ENCODE measurements at regions not wholly inside any gene's neighbourhood (a gene's known extent, or its start where the extent isn't known, plus 50 kb on each side); places are given as distances from the start of the nearest gene placed in this dataset.
"Not testable (repeated sequence)": the region's sequence is repeated elsewhere in the genome, so short reads cannot be mapped to it uniquely, and the experiment has no call there.

- H3K27ac ChIP-seq (ENCODE audit: low read depth, low read length); H3K79me2 ChIP-seq (ENCODE audit: control insufficient read depth, low read length); H3F3A ChIP-seq (ENCODE audit: control insufficient read depth, insufficient read depth); H3K27me3 ChIP-seq (ENCODE audit: control insufficient read depth, low read length); H3K9me3 ChIP-seq (ENCODE audit: control insufficient read depth, insufficient read depth, low read length); H3K36me3 ChIP-seq (ENCODE audit: control insufficient read depth, low read length); H3K9me2 ChIP-seq (replicated peaks; ENCODE audit: control insufficient read depth, low read length); H3K4me3 ChIP-seq (ENCODE audit: low read length); H3K4me2 ChIP-seq (ENCODE audit: low read length); H4K20me1 ChIP-seq (ENCODE audit: control insufficient read depth, insufficient read depth, low read depth, low read length); H3K4me1 ChIP-seq (ENCODE audit: control insufficient read depth, low read length): not testable (repeated sequence)
These were observed 68.7 kb downstream of the PRKAB2 start for GRCh38 chr1:147103416-147104155.

DNA sequence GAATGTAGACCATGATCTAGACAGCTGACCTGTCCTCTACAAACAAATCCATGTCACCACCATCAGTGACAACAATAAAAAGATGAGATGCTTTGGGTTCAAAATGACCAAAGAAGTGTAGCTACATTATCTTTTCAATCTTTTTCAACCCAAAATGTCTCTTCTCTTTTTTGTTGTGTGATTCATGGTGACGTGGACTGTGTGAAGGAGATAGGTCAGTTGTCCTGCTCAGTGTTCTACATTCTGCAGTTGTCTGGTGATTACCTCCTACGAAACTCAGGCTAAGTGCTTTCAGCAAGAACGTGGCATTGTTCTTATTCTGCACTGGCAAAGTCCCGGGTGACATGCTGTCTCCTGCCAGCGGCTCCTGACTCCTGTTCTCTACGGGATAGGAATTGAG, 73.1 kb downstream of the PRKAB2 start:
- H3K9me2 ChIP-seq (replicated peaks; ENCODE audit: control insufficient read depth, low read length): no peaks in the 10 kb centered on the region
- no peaks in the 10 kb centered on the region for H3K9me3 ChIP-seq (ENCODE audit: control insufficient read depth, insufficient read depth, low read length)
- H3K27ac ChIP-seq (ENCODE audit: low read depth, low read length): no peak overlapping the region
- no peaks in the 10 kb centered on the region for H4K20me1 ChIP-seq (ENCODE audit: control insufficient read depth, insufficient read depth, low read depth, low read length)
- H3F3A ChIP-seq (ENCODE audit: control insufficient read depth, insufficient read depth): no peaks in the 10 kb centered on the region
- H3K36me3 ChIP-seq (ENCODE audit: control insufficient read depth, low read length): no peaks in the 10 kb centered on the region
- H3K79me2 ChIP-seq (ENCODE audit: control insufficient read depth, low read length): no peaks in the 10 kb centered on the region
- H3K4me3 ChIP-seq (ENCODE audit: low read length): no peak overlapping the region
- no peaks in the 10 kb centered on the region for H3K27me3 ChIP-seq (ENCODE audit: control insufficient read depth, low read length)
- no peaks in the 10 kb centered on the region for H3K4me1 ChIP-seq (ENCODE audit: control insufficient read depth, low read length)
- no peak for TF ChIP-seq EZH2phosphoT487 (IDR thresholded peaks at IDR 0.05; ENCODE audit: borderline replicate concordance, low read length)
- TF ChIP-seq, protein P1, sequence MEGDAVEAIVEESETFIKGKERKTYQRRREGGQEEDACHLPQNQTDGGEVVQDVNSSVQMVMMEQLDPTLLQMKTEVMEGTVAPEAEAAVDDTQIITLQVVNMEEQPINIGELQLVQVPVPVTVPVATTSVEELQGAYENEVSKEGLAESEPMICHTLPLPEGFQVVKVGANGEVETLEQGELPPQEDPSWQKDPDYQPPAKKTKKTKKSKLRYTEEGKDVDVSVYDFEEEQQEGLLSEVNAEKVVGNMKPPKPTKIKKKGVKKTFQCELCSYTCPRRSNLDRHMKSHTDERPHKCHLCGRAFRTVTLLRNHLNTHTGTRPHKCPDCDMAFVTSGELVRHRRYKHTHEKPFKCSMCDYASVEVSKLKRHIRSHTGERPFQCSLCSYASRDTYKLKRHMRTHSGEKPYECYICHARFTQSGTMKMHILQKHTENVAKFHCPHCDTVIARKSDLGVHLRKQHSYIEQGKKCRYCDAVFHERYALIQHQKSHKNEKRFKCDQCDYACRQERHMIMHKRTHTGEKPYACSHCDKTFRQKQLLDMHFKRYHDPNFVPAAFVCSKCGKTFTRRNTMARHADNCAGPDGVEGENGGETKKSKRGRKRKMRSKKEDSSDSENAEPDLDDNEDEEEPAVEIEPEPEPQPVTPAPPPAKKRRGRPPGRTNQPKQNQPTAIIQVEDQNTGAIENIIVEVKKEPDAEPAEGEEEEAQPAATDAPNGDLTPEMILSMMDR (IDR thresholded peaks at IDR 0.05; ENCODE audit: low read depth, low read length, poor library complexity, severe bottlenecking): no peak
- H3K4me2 ChIP-seq (ENCODE audit: low read length): no peak overlapping the region

DNA sequence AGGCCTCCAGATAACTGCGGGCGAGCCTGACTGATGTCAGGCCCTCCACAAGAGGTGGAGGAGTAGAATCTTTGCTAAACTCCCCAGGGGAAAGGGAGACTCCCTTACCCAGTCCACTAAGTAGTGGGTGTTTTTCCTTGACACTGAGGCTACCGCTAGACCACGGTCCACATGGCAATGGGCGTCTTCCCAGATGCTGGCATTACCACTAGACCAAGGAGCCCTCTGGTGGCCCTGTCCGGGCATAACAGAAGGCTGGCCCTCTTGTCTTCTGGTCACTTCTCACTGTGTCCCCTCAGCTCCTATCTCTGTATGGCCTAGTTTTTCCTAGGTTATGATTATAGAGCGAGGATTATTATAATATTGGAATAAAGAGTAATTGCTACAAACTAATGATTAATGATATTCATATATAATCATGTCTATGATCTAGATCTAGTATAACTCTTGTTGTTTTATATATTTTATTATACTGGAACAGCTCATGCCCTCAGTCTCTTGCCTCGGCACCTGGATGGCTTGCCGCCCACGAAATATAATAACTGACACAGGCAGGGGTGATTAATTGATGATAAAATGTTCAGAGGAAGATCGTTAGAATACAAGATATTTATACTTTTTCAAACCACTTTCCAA, 73.8 kb downstream of the PRKAB2 start:
- H3K27me3 ChIP-seq (ENCODE audit: control insufficient read depth, low read length); H3K9me3 ChIP-seq (ENCODE audit: control insufficient read depth, insufficient read depth, low read length); H3K4me2 ChIP-seq (ENCODE audit: low read length); H3K79me2 ChIP-seq (ENCODE audit: control insufficient read depth, low read length); H3K9me2 ChIP-seq (replicated peaks; ENCODE audit: control insufficient read depth, low read length); H3K4me1 ChIP-seq (ENCODE audit: control insufficient read depth, low read length); H4K20me1 ChIP-seq (ENCODE audit: control insufficient read depth, insufficient read depth, low read depth, low read length); H3F3A ChIP-seq (ENCODE audit: control insufficient read depth, insufficient read depth); H3K36me3 ChIP-seq (ENCODE audit: control insufficient read depth, low read length); H3K27ac ChIP-seq (ENCODE audit: low read depth, low read length); H3K4me3 ChIP-seq (ENCODE audit: low read length): not testable (repeated sequence)
- TF ChIP-seq, protein P1 (IDR thresholded peaks at IDR 0.05; ENCODE audit: low read depth, low read length, poor library complexity, severe bottlenecking): peak; percentile 27

GRCh38 chr1:147095691-147096090, 76.6 kb downstream of the PRKAB2 start:
- Histone ChIP-seq H3K27me3 (ENCODE audit: control insufficient read depth, low read length) (peaks cover 6% of the 10 kb centered on the region), H3K4me2 (ENCODE audit: low read length) (no peak overlapping the region), H3K79me2 (ENCODE audit: control insufficient read depth, low read length) (no peaks in the 10 kb centered on the region), H4K20me1 (ENCODE audit: control insufficient read depth, insufficient read depth, low read depth, low read length) (no peaks in the 10 kb centered on the region), H3K9me3 (ENCODE audit: control insufficient read depth, insufficient read depth, low read length) (no peaks in the 10 kb centered on the region), H3K27ac (ENCODE audit: low read depth, low read length) (no peak overlapping the region), H3K36me3 (ENCODE audit: control insufficient read depth, low read length) (no peaks in the 10 kb centered on the region), H3K4me1 (ENCODE audit: control insufficient read depth, low read length) (no peaks in the 10 kb centered on the region), H3F3A (ENCODE audit: control insufficient read depth, insufficient read depth) (no peaks in the 10 kb centered on the region), H3K9me2 (replicated peaks; ENCODE audit: control insufficient read depth, low read length) (no peaks in the 10 kb centered on the region), H3K4me3 (ENCODE audit: low read length) (no peak overlapping the region)
- TF ChIP-seq, protein P1 (IDR thresholded peaks at IDR 0.05; ENCODE audit: low read depth, low read length, poor library complexity, severe bottlenecking): no peak

Data from DOHH2 (cell line).